WTC11 (cell line): ENCODE measurements at regions not wholly inside any gene's neighbourhood (a gene's known extent, or its start where the extent isn't known, plus 50 kb on each side); places are given as distances from the start of the nearest gene placed in this dataset.
A peak's percentile ranks its signal among the peaks of the same experiment; 100 is the strongest.

Experiments used
- ATAC-seq: fragments of 200-7000 bp; cut with Tn5 transposase; 2 replicates; pipeline ENCODE4 v1.10.0; 2021; ENCODE audit warnings: mild to moderate bottlenecking, moderate library complexity
- CTCF ChIA-PET: fragments of 300-600 bp; sonication (Branson Sonifier 250); formaldehyde crosslinking; loops from one replicate; lab custom pipeline; 2021; ENCODE audit warnings: antibody characterized with exemption; lab: Charles Lee
- POLR2A ChIA-PET: fragments of 350-600 bp; sonication (Branson Sonifier 250); formaldehyde crosslinking; loops from one replicate; lab custom pipeline; 2021; ENCODE audit warnings: antibody characterized with exemption; lab: Charles Lee
- DNase-seq: peaks from one replicate; pipeline ENCODE4 v3.0.0; 2021; ENCODE audit warnings: low spot score
- H3K27ac Mint-ChIP-seq: 2 replicates; pipeline ENCODE4 v1.8.0; 2021; ENCODE audit warnings: mixed read lengths
- H3K27me3 Mint-ChIP-seq: 2 replicates; pipeline ENCODE4 v1.8.0; 2021; ENCODE audit warnings: low read depth, mild to moderate bottlenecking, moderate library complexity, mixed read lengths
- H3K36me3 Mint-ChIP-seq: 2 replicates; pipeline ENCODE4 v1.8.0; 2021; ENCODE audit warnings: mixed read lengths
- H3K4me1 Mint-ChIP-seq: 2 replicates; pipeline ENCODE4 v1.8.0; 2022; ENCODE audit warnings: mixed read lengths
- H3K4me3 Mint-ChIP-seq: 2 replicates; pipeline ENCODE4 v1.8.0; 2021; ENCODE audit warnings: mild to moderate bottlenecking, moderate library complexity, mixed read lengths
- H3K9me3 Mint-ChIP-seq: 2 replicates; pipeline ENCODE4 v1.8.0; 2021; ENCODE audit warnings: mixed read lengths
- ATF1 ChIP-seq: sonication (generic); formaldehyde crosslinking; IDR thresholded peaks from 2 replicates; pipeline ENCODE4 v1.8.1; 2023; ENCODE audit warnings: mild to moderate bottlenecking, moderate library complexity, missing genetic modification reagents
- CBFB ChIP-seq: sonication (generic); formaldehyde crosslinking; IDR thresholded peaks from 2 replicates; pipeline ENCODE4 v1.8.1; 2022; ENCODE audit warnings: mild to moderate bottlenecking, low read depth, missing genetic modification reagents
- CREM ChIP-seq: sonication (generic); formaldehyde crosslinking; IDR thresholded peaks from 2 replicates; pipeline ENCODE4 v1.8.1; 2022; ENCODE audit warnings: mild to moderate bottlenecking, missing genetic modification reagents, moderate library complexity
- FOXP1 ChIP-seq: sonication (generic); formaldehyde crosslinking; IDR thresholded peaks from 2 replicates; pipeline ENCODE4 v1.8.0; 2022; ENCODE audit warnings: missing genetic modification reagents, mild to moderate bottlenecking, moderate library complexity, borderline replicate concordance
- GRHL2 ChIP-seq: fragments of 250-450 bp; sonication (Bioruptor Pico); IDR thresholded peaks from 2 replicates; pipeline ENCODE4 v1.8.0; 2022; ENCODE audit warnings: mild to moderate bottlenecking, moderate library complexity; ENCODE audit not compliant: insufficient replicate concordance, severe bottlenecking
- GTF2I ChIP-seq: fragments of 250-450 bp; sonication (Bioruptor Pico); conservative IDR thresholded peaks from 2 replicates; pipeline ENCODE4 v1.4.0; 2021; ENCODE audit warnings: mild to moderate bottlenecking
- MXD4 ChIP-seq: fragments of 250-450 bp; sonication (Bioruptor Pico); IDR thresholded peaks from 2 replicates; pipeline ENCODE4 v1.8.0; 2021; ENCODE audit warnings: mild to moderate bottlenecking, moderate library complexity, borderline replicate concordance
- NFATC4 ChIP-seq: fragments of 250-450 bp; sonication (Bioruptor Pico); IDR thresholded peaks from 2 replicates; pipeline ENCODE4 v1.9.0; 2021; ENCODE audit warnings: mild to moderate bottlenecking
- PRRX2 ChIP-seq: fragments of 250-450 bp; sonication (Bioruptor Pico); IDR thresholded peaks from 2 replicates; pipeline ENCODE4 v1.8.0; 2021; ENCODE audit warnings: mild to moderate bottlenecking
- ZNF219 ChIP-seq: sonication (generic); formaldehyde crosslinking; IDR thresholded peaks from 2 replicates; pipeline ENCODE4 v1.8.0; 2023; ENCODE audit warnings: missing genetic modification reagents, mild to moderate bottlenecking, borderline replicate concordance
- ZNF317 ChIP-seq: sonication (generic); formaldehyde crosslinking; IDR thresholded peaks from 2 replicates; pipeline ENCODE4 v1.8.1; 2023; ENCODE audit warnings: low read depth, mild to moderate bottlenecking, moderate library complexity, missing genetic modification reagents, borderline replicate concordance
- ZNF416 ChIP-seq: fragments of 250-450 bp; sonication (Bioruptor Pico); IDR thresholded peaks from 2 replicates; pipeline ENCODE4 v1.9.0; 2021; ENCODE audit warnings: mild to moderate bottlenecking, inconsistent platforms
- ZNF423 ChIP-seq: fragments of 250-450 bp; sonication (Bioruptor Pico); IDR thresholded peaks from 2 replicates; pipeline ENCODE4 v2.1.2; 2022; ENCODE audit warnings: mild to moderate bottlenecking, moderate library complexity
- TF ChIP-seq, protein P1 (sequence below): sonication (generic); formaldehyde crosslinking; conservative IDR thresholded peaks from 2 replicates; pipeline ENCODE4 v1.8.1; 2022; ENCODE audit warnings: mild to moderate bottlenecking, missing genetic modification reagents
- TF ChIP-seq, protein P2 (sequence below): fragments of 250-450 bp; sonication (Bioruptor Pico); IDR thresholded peaks from 2 replicates; pipeline ENCODE4 v1.9.0; 2021; ENCODE audit warnings: mild to moderate bottlenecking
- TF ChIP-seq, protein P3 (sequence below): sonication (generic); formaldehyde crosslinking; IDR thresholded peaks from 2 replicates; pipeline ENCODE4 v1.8.0; 2023; ENCODE audit warnings: missing genetic modification reagents
- TF ChIP-seq, protein P4 (sequence below): sonication (generic); formaldehyde crosslinking; IDR thresholded peaks from 2 replicates; pipeline ENCODE4 v1.8.1; 2023; ENCODE audit warnings: mild to moderate bottlenecking, missing genetic modification reagents, borderline replicate concordance
- TF ChIP-seq, protein P5 (sequence below): sonication (generic); formaldehyde crosslinking; IDR thresholded peaks from 2 replicates; pipeline ENCODE4 v1.8.1; 2022; ENCODE audit warnings: low read depth, mild to moderate bottlenecking, moderate library complexity, missing genetic modification reagents, borderline replicate concordance
- TF ChIP-seq, protein P6 (sequence below): fragments of 250-450 bp; sonication (Bioruptor Pico); conservative IDR thresholded peaks from 2 replicates; pipeline ENCODE4 v1.9.0; 2021; ENCODE audit warnings: mild to moderate bottlenecking
- TF ChIP-seq, protein P7 (sequence below): sonication (generic); formaldehyde crosslinking; conservative IDR thresholded peaks from 2 replicates; pipeline ENCODE4 v1.8.1; 2023; ENCODE audit warnings: mild to moderate bottlenecking, low read depth, missing genetic modification reagents, moderate library complexity

DNA sequence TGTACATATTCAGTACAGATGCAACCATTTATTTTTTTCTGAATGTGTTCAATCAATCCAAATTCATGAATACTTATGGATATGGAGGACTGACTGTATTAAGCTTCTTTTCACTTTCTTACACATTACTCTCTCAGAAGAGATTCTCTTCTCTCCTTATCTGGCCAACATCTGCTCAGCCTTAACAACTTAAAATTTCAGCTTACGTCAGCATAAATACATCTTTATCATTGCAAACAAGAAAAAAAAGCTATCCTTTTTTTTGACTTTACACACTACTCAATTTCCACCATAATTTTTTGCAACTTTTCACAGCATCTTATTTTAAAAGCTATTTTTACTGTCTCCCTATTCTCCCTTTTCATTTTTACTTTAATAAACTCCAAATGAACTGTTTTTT lies 80.9 kb upstream of the POT1 start (continued):
- TF ChIP-seq ZNF317 (CRISPR knock-in tag) (no peak), GRHL2 (CRISPR knock-in tag) (no peak), CREM (CRISPR knock-in tag) (no peak), MXD4 (CRISPR knock-in tag) (no peak)

DNA sequence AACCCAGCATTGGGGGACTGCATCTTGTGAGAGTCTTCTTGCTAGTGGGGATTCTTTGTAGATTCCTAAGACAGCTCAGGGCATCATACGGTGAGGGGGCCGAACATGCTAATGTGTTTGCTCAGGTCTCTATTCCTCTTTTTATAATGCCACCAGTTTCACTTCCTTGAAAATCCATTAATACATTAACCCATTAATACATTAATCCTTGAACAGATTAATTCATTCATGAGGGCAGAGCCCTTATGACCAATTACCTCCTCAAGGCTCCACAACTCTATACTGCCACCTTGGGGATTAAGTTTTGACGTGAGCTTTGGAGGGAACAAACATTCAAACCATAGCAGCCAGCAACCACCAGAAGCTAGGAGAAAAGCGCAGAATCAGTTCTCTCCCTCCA lies 67.2 kb upstream of the POT1 start:
- H3K27ac Mint-ChIP-seq: no peak overlapping the region
- H3K36me3 Mint-ChIP-seq: peaks cover 11% of the 10 kb centered on the region
- ATAC-seq (peak; percentile 89), DNase-seq (no peak)
- no peak for TF ChIP-seq MXD4 (CRISPR knock-in tag)
- no peak for TF ChIP-seq ZNF416
- TF ChIP-seq, protein P1, sequence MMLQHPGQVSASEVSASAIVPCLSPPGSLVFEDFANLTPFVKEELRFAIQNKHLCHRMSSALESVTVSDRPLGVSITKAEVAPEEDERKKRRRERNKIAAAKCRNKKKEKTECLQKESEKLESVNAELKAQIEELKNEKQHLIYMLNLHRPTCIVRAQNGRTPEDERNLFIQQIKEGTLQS (CRISPR knock-in tag): no peak
- no peak for TF ChIP-seq ZNF423 (CRISPR knock-in tag)
- TF ChIP-seq, protein P2, sequence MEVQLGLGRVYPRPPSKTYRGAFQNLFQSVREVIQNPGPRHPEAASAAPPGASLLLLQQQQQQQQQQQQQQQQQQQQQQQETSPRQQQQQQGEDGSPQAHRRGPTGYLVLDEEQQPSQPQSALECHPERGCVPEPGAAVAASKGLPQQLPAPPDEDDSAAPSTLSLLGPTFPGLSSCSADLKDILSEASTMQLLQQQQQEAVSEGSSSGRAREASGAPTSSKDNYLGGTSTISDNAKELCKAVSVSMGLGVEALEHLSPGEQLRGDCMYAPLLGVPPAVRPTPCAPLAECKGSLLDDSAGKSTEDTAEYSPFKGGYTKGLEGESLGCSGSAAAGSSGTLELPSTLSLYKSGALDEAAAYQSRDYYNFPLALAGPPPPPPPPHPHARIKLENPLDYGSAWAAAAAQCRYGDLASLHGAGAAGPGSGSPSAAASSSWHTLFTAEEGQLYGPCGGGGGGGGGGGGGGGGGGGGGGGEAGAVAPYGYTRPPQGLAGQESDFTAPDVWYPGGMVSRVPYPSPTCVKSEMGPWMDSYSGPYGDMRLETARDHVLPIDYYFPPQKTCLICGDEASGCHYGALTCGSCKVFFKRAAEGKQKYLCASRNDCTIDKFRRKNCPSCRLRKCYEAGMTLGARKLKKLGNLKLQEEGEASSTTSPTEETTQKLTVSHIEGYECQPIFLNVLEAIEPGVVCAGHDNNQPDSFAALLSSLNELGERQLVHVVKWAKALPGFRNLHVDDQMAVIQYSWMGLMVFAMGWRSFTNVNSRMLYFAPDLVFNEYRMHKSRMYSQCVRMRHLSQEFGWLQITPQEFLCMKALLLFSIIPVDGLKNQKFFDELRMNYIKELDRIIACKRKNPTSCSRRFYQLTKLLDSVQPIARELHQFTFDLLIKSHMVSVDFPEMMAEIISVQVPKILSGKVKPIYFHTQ: no peak
- TF ChIP-seq FOXP1 (CRISPR knock-in tag): no peak
- TF ChIP-seq, protein P3, sequence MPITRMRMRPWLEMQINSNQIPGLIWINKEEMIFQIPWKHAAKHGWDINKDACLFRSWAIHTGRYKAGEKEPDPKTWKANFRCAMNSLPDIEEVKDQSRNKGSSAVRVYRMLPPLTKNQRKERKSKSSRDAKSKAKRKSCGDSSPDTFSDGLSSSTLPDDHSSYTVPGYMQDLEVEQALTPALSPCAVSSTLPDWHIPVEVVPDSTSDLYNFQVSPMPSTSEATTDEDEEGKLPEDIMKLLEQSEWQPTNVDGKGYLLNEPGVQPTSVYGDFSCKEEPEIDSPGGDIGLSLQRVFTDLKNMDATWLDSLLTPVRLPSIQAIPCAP (CRISPR knock-in tag): no peak
- TF ChIP-seq PRRX2 (CRISPR knock-in tag): no peak
- TF ChIP-seq, protein P4, sequence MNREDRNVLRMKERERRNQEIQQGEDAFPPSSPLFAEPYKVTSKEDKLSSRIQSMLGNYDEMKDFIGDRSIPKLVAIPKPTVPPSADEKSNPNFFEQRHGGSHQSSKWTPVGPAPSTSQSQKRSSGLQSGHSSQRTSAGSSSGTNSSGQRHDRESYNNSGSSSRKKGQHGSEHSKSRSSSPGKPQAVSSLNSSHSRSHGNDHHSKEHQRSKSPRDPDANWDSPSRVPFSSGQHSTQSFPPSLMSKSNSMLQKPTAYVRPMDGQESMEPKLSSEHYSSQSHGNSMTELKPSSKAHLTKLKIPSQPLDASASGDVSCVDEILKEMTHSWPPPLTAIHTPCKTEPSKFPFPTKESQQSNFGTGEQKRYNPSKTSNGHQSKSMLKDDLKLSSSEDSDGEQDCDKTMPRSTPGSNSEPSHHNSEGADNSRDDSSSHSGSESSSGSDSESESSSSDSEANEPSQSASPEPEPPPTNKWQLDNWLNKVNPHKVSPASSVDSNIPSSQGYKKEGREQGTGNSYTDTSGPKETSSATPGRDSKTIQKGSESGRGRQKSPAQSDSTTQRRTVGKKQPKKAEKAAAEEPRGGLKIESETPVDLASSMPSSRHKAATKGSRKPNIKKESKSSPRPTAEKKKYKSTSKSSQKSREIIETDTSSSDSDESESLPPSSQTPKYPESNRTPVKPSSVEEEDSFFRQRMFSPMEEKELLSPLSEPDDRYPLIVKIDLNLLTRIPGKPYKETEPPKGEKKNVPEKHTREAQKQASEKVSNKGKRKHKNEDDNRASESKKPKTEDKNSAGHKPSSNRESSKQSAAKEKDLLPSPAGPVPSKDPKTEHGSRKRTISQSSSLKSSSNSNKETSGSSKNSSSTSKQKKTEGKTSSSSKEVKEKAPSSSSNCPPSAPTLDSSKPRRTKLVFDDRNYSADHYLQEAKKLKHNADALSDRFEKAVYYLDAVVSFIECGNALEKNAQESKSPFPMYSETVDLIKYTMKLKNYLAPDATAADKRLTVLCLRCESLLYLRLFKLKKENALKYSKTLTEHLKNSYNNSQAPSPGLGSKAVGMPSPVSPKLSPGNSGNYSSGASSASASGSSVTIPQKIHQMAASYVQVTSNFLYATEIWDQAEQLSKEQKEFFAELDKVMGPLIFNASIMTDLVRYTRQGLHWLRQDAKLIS (CRISPR knock-in tag): no peak
- TF ChIP-seq, protein P5, sequence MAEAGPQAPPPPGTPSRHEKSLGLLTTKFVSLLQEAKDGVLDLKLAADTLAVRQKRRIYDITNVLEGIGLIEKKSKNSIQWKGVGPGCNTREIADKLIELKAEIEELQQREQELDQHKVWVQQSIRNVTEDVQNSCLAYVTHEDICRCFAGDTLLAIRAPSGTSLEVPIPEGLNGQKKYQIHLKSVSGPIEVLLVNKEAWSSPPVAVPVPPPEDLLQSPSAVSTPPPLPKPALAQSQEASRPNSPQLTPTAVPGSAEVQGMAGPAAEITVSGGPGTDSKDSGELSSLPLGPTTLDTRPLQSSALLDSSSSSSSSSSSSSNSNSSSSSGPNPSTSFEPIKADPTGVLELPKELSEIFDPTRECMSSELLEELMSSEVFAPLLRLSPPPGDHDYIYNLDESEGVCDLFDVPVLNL (CRISPR knock-in tag): no peak
- TF ChIP-seq CBFB (CRISPR knock-in tag): no peak
- no peak for TF ChIP-seq GTF2I (CRISPR knock-in tag)
- TF ChIP-seq, protein P6, sequence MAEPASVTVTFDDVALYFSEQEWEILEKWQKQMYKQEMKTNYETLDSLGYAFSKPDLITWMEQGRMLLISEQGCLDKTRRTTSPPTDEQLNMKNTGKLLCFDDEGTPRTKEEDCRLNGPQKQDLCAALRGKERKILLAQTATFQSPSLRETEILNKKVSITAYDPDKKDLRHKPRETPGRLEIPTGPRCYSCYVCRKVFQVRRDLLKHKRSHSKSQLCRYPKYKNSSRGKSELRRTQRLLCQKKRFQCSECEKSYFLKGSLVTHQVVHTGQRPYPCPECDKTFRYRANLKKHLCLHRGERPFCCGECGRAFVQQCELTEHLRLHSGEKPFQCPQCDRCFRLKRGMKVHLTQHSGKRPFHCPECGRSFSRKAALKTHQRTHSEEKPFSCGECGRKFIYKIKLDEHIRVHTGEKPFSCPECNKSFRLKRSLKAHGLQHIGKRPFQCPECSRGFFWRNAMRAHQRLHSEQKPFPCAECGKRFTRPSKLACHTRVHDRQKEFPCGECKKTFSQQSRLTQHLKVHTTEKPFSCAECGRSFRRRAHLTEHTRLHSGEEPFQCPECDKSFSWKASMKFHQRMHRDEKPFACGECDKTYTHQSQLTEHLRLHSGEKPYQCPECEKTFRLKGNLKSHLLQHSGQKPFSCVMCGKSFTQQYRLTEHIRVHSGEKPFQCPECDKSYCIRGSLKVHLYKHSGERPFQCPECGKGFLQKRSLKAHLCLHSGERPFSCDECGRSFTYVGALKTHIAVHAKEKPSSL (CRISPR knock-in tag): no peak
- TF ChIP-seq ATF1: no peak
- no peak for TF ChIP-seq CREM (CRISPR knock-in tag)
- TF ChIP-seq NFATC4: no peak
- TF ChIP-seq, protein P7, sequence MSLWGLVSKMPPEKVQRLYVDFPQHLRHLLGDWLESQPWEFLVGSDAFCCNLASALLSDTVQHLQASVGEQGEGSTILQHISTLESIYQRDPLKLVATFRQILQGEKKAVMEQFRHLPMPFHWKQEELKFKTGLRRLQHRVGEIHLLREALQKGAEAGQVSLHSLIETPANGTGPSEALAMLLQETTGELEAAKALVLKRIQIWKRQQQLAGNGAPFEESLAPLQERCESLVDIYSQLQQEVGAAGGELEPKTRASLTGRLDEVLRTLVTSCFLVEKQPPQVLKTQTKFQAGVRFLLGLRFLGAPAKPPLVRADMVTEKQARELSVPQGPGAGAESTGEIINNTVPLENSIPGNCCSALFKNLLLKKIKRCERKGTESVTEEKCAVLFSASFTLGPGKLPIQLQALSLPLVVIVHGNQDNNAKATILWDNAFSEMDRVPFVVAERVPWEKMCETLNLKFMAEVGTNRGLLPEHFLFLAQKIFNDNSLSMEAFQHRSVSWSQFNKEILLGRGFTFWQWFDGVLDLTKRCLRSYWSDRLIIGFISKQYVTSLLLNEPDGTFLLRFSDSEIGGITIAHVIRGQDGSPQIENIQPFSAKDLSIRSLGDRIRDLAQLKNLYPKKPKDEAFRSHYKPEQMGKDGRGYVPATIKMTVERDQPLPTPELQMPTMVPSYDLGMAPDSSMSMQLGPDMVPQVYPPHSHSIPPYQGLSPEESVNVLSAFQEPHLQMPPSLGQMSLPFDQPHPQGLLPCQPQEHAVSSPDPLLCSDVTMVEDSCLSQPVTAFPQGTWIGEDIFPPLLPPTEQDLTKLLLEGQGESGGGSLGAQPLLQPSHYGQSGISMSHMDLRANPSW (CRISPR knock-in tag): no peak
- TF ChIP-seq ZNF219 (CRISPR knock-in tag): no peak
- no peaks in the 10 kb centered on the region for H3K27me3 Mint-ChIP-seq
- no peak overlapping the region for H3K4me3 Mint-ChIP-seq
- peaks cover 25% of the 10 kb centered on the region for H3K9me3 Mint-ChIP-seq
- POLR2A ChIA-PET: interaction anchor here (0.6 to 0.7 kb wide), 3 partner anchors 10 to 31 kb away, joined by 3 to 7 read pairs (median 5); no protein-coding TSS in a partner anchor
- CTCF ChIA-PET: interaction anchor here (0.7 to 0.9 kb wide), 3 partner anchors 12 to 75 kb away, joined by 3 read pairs; partner anchors contain the start of gene POT1
- no peaks in the 10 kb centered on the region for H3K4me1 Mint-ChIP-seq
